ENCODE measurements at regions not wholly inside any gene's neighbourhood (a gene's known extent, or its start where the extent isn't known, plus 50 kb on each side); places are given as distances from the start of the nearest gene placed in this dataset.

DNA sequence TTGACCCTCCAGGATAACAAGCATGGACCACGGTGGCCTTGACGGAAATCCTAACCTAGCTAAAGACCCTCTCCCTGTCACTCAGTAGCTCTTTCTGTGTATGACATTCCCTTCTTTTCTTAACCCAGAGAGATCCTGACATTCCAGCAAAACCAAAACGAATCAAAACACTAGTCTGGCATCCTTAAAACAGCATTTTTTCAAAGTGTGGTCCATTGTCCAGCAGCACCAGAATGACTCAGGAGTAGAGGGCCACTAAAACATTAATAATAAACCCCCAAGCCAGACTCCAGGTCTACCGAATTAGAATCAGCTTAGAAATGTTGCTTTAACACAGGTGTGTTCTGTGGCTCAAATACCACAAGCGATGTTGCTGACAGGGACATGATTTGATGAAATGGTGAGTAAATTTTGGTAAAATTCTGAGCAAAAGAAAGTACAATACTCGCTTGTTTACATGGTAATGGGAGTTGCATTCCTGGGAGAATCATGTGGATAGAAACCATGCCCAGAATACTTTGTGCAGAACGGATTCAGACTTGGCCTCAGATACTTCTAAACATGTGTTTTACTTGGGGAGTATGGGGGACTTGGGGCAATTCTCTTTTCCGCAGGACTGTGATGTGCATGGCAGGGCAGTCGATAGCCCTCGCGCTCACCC is 174.2 kb upstream of the KCNG1 start:
- 60 to 87% methylated on average over 5 to 8 of the region's 11 CpGs for WGBS, 2 donors (ENCODE audit: low coverage in 1 of 2)
- Histone ChIP-seq H3K27ac (no peak overlapping the region), H3K36me3 (no peaks in the 10 kb centered on the region), H3K4me3 (no peak overlapping the region), H3K4me1 (no peaks in the 10 kb centered on the region), H3K27me3 (peaks cover 32% of the 10 kb centered on the region), H3K9me3 (no peaks in the 10 kb centered on the region)
- no peak for ATAC-seq
- TF ChIP-seq POLR2AphosphoS5 (IDR thresholded peaks at IDR 0.05) (no peak), POLR2A (IDR thresholded peaks at IDR 0.05) (no peak), CTCF (IDR thresholded peaks at IDR 0.05) (no peak)

DNA sequence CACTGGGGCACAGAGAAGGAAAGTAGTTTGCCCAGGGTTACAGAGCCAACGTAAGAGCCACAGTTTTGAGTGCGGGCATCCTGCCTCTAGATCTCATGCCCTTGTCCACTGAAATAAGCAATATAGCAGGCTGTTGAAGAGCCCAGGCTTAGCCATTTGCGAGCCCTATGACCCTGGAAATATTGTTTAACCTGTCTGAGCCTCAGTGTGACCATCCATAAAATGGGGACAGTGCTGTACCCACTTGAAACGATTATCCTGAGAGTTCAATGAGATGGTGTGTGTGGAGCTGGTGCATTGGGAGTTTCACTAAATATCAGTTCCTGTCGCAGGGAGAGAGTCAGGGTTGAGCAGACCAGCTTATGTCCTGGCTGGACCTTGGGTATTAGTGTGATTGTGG is 173.1 kb upstream of the KCNG1 start:
- Histone ChIP-seq H3K36me3 (no peaks in the 10 kb centered on the region), H3K27me3 (peaks cover 36% of the 10 kb centered on the region), H3K4me1 (no peaks in the 10 kb centered on the region), H3K9me3 (no peaks in the 10 kb centered on the region), H3K27ac (no peak overlapping the region), H3K4me3 (no peak overlapping the region)
- 85 to 93% methylated on average over 3 to 4 of the region's 5 CpGs for WGBS, 2 donors (ENCODE audit: low coverage in 1 of 2)
- no peak for ATAC-seq
- no peak for TF ChIP-seq POLR2AphosphoS5 (IDR thresholded peaks at IDR 0.05)
- no peak for TF ChIP-seq EP300 (IDR thresholded peaks at IDR 0.05)
- TF ChIP-seq POLR2A (IDR thresholded peaks at IDR 0.05) = no peak
- no peak for TF ChIP-seq CTCF (IDR thresholded peaks at IDR 0.05)

GRCh38 chr20:51195419-51195901 is 172.6 kb upstream of the KCNG1 start:
- 52 to 74% methylated on average over 7 to 9 of the region's 10 CpGs for WGBS, 2 donors (ENCODE audit: low coverage in 1 of 2)
- no peak for TF ChIP-seq POLR2A (IDR thresholded peaks at IDR 0.05)
- TF ChIP-seq EP300 (IDR thresholded peaks at IDR 0.05) = no peak
- Histone ChIP-seq H3K27ac (no peak overlapping the region), H3K4me1 (no peaks in the 10 kb centered on the region), H3K36me3 (no peaks in the 10 kb centered on the region), H3K27me3 (peaks cover 39% of the 10 kb centered on the region), H3K9me3 (no peaks in the 10 kb centered on the region), H3K4me3 (no peak overlapping the region)
- ATAC-seq = no peak

DNA sequence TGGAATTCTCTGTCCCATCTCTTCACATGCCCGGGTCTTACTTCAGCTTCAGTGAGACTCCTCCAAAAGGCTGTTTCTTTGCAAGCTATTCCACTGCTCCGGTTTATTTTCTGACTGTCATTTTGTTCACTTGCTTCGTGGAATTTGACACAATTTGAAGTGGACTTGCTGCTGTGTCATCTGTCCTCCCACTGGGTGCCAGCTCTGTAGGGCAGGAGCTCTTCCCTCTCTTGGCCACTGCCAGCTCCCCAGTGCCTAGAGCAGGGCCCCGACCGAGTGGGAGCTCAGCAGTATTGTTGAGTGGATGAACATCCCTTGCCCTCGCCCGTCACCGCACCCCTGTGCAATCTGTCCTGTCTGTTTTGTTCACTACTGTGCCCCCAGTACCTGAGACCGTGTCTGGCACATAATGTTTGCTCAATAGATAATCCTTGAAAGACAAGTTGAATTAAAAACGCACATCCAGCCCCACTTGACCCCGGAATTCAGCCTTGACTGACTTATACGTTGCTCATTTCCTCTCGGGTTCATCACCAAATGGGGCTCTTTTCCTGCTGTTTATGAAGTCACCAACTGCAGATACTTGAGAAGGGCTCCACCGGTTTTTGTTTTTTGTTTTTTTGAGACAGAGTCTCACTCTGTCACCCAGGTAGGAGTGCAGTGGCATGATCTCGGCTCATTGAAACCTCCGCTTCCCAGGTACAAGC is 170.3 kb upstream of the KCNG1 start:
- Histone ChIP-seq H3K9me3 (no peaks in the 10 kb centered on the region), H3K27ac (no peak overlapping the region), H3K36me3 (no peaks in the 10 kb centered on the region), H3K27me3 (peaks cover 58% of the 10 kb centered on the region), H3K4me1 (no peaks in the 10 kb centered on the region), H3K4me3 (no peak overlapping the region)
- TF ChIP-seq EP300 (IDR thresholded peaks at IDR 0.05) = no peak
- no peak for TF ChIP-seq CTCF (IDR thresholded peaks at IDR 0.05)
- TF ChIP-seq POLR2AphosphoS5 (IDR thresholded peaks at IDR 0.05) = no peak
- TF ChIP-seq POLR2A (IDR thresholded peaks at IDR 0.05) = no peak
- no peak for ATAC-seq
- WGBS, 2 donors (ENCODE audit: low coverage in 1 of 2) = 76 to 81% methylated on average over 7 to 12 of the region's 16 CpGs

GRCh38 chr20:51190783-51191180 is 167.9 kb upstream of the KCNG1 start:
- WGBS, 2 donors (ENCODE audit: low coverage in 1 of 2) = 64 to 66% methylated on average over 10 to 11 of the region's 12 CpGs

More at GRCh38 chr20:51190783-51191180, 167.9 kb upstream of the KCNG1 start:
- no peaks in the 10 kb centered on the region for H3K36me3 ChIP-seq
- TF ChIP-seq CTCF (IDR thresholded peaks at IDR 0.05) (no peak), EP300 (IDR thresholded peaks at IDR 0.05) (no peak), POLR2A (IDR thresholded peaks at IDR 0.05) (no peak), POLR2AphosphoS5 (IDR thresholded peaks at IDR 0.05) (no peak)
- H3K9me3 ChIP-seq = no peaks in the 10 kb centered on the region
- no peak overlapping the region for H3K4me3 ChIP-seq
- ATAC-seq = no peak
- H3K27ac ChIP-seq = no peak overlapping the region
- no peaks in the 10 kb centered on the region for H3K4me1 ChIP-seq
- peaks cover 63% of the 10 kb centered on the region for H3K27me3 ChIP-seq
